ENCODE measurements at regions not wholly inside any gene's neighbourhood (a gene's known extent, or its start where the extent isn't known, plus 50 kb on each side); places are given as distances from the start of the nearest gene placed in this dataset.

DNA sequence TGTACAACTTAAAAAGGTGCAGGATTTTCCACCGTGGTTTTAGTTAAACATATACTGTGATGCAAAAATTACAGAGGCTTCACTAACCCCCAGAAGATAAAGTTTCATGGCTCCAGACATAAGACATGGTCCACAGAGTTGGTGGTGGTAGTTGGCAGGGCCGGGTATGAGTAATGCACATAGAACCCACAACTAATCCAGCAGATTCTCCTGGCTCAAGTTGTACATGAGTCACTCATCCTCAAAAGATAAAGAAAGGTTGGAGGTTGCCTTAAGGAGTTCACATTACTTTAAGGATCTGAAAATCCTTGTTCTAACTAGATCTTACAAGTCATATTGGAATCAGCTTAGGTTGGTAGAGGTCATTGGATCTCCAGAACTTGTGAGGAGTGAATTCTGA is 98.3 kb upstream of the ZBTB20 start:
- no peak overlapping the region for H3K4me3 ChIP-seq (ENCODE audit: low read depth, low read length)
- DNase-seq (ENCODE audit: low read depth): no peak
- TF ChIP-seq, protein P1, sequence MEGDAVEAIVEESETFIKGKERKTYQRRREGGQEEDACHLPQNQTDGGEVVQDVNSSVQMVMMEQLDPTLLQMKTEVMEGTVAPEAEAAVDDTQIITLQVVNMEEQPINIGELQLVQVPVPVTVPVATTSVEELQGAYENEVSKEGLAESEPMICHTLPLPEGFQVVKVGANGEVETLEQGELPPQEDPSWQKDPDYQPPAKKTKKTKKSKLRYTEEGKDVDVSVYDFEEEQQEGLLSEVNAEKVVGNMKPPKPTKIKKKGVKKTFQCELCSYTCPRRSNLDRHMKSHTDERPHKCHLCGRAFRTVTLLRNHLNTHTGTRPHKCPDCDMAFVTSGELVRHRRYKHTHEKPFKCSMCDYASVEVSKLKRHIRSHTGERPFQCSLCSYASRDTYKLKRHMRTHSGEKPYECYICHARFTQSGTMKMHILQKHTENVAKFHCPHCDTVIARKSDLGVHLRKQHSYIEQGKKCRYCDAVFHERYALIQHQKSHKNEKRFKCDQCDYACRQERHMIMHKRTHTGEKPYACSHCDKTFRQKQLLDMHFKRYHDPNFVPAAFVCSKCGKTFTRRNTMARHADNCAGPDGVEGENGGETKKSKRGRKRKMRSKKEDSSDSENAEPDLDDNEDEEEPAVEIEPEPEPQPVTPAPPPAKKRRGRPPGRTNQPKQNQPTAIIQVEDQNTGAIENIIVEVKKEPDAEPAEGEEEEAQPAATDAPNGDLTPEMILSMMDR (IDR thresholded peaks at IDR 0.05; ENCODE audit: low read depth, low read length): no peak
- TF ChIP-seq POLR2A (IDR thresholded peaks at IDR 0.05; ENCODE audit: extremely low read depth, insufficient read length) (no peak), MAX (IDR thresholded peaks at IDR 0.05; ENCODE audit: low read depth, low read length) (no peak), MYC (IDR thresholded peaks at IDR 0.05; ENCODE audit: low read depth, low read length) (no peak)

- H3K4me3 ChIP-seq (ENCODE audit: low read depth, low read length): no peak overlapping the region
- TF ChIP-seq MYC (IDR thresholded peaks at IDR 0.05; ENCODE audit: low read depth, low read length): no peak
- no peak for TF ChIP-seq POLR2A (IDR thresholded peaks at IDR 0.05; ENCODE audit: extremely low read depth, insufficient read length)
- TF ChIP-seq, protein P1 (IDR thresholded peaks at IDR 0.05; ENCODE audit: low read depth, low read length): no peak
- TF ChIP-seq MAX (IDR thresholded peaks at IDR 0.05; ENCODE audit: low read depth, low read length): no peak
Measured at GRCh38 chr3:115245899-115246298, 98.8 kb upstream of the ZBTB20 start.

DNA sequence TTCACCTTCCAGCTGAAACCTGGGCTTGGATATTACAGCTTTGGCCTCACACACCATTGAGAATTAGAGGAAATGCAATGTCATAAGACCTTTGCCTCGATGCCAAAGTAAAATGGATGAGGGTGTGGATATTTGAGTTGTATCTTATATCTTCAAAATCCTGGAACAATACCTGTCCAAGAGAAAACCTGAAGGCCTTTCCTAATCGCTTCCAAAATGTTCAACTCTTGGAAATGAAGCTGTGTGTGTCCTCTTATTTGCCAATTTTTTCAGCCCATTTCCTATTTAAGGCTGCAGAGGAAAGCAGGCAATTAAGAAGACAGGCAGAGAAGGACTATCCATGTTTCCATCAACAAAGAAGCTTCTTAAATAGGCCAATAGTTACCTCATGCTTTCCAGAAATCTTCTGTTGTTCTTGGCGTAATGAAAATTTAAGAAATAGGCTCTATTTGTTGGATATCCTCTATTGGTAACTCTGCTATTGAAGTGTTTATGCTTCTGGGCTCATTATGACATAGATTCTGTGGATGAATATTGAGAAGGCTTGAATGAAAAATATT is 99.5 kb upstream of the ZBTB20 start:
- no peak for DNase-seq (ENCODE audit: low read depth)
- TF ChIP-seq POLR2A (IDR thresholded peaks at IDR 0.05; ENCODE audit: extremely low read depth, insufficient read length) (no peak), MYC (IDR thresholded peaks at IDR 0.05; ENCODE audit: low read depth, low read length) (no peak), MAX (IDR thresholded peaks at IDR 0.05; ENCODE audit: low read depth, low read length) (no peak)
- TF ChIP-seq, protein P1 (IDR thresholded peaks at IDR 0.05; ENCODE audit: low read depth, low read length): no peak
- no peak overlapping the region for H3K4me3 ChIP-seq (ENCODE audit: low read depth, low read length)

More at GRCh38 chr3:115245899-115246298, 98.8 kb upstream of the ZBTB20 start:
- no peak for DNase-seq (ENCODE audit: low read depth)

DNA sequence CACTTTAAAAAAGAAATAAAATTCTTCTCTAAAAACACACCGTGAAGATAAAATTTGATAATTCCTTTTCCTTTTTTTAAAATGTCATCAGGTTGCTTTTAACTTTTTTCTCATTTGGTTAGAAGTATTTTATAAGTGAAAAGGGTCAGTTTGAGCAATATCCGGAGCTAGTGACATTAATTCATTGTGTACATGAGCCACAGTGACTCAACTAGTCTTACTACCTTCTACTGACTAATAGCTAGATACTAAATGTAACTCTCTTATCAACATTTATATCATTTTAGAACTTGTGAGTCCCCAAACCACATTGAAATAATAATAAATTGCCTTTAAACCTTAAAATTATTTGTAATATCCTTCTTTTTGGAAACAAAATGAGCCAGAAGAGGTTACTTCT is 101.2 kb upstream of the ZBTB20 start:
- TF ChIP-seq MAX (IDR thresholded peaks at IDR 0.05; ENCODE audit: low read depth, low read length): no peak
- TF ChIP-seq MYC (IDR thresholded peaks at IDR 0.05; ENCODE audit: low read depth, low read length): no peak
- no peak for TF ChIP-seq POLR2A (IDR thresholded peaks at IDR 0.05; ENCODE audit: extremely low read depth, insufficient read length)
- TF ChIP-seq, protein P1 (IDR thresholded peaks at IDR 0.05; ENCODE audit: low read depth, low read length): no peak
- H3K4me3 ChIP-seq (ENCODE audit: low read depth, low read length): no peak overlapping the region
- DNase-seq (ENCODE audit: low read depth): no peak

DNA sequence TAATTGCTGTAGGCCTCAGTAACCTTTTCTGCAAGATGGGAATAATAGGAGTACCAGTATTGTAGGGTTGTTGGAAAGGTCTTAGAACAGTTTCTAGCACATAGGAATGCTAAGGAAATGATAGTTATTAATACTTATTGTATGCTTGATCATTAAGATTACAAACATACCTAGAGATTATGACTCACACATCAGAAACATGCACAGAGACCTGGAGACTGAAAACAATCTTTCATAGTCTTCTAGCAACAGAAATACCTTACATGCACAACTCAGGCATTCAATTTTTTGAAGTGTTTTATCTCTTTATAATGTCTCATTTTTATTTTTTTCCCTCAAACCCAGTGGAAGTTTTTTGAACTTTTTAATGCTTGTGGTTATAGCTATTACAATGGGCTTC is 104.4 kb upstream of the ZBTB20 start:
- DNase-seq (ENCODE audit: low read depth): no peak
- H3K4me3 ChIP-seq (ENCODE audit: low read depth, low read length): no peak overlapping the region
- TF ChIP-seq POLR2A (IDR thresholded peaks at IDR 0.05; ENCODE audit: extremely low read depth, insufficient read length) (no peak), MYC (IDR thresholded peaks at IDR 0.05; ENCODE audit: low read depth, low read length) (no peak), MAX (IDR thresholded peaks at IDR 0.05; ENCODE audit: low read depth, low read length) (no peak)
- TF ChIP-seq, protein P1 (IDR thresholded peaks at IDR 0.05; ENCODE audit: low read depth, low read length): no peak
